ENCODE measurements at regions not wholly inside any gene's neighbourhood (a gene's known extent, or its start where the extent isn't known, plus 50 kb on each side); places are given as distances from the start of the nearest gene placed in this dataset.
A peak's percentile ranks its signal among the peaks of the same experiment; 100 is the strongest.

- no peak overlapping the region for H3K4me3 Mint-ChIP-seq
- no peaks in the 10 kb centered on the region for H3K27me3 Mint-ChIP-seq (ENCODE audit: low read depth)
- peaks cover 5% of the 10 kb centered on the region for H3K9me3 Mint-ChIP-seq
- peak overlapping the region in 1 of 3 experiments; percentile 87 for H3K27ac Mint-ChIP-seq
- H3K4me1 Mint-ChIP-seq = peaks cover 49% of the 10 kb centered on the region
- TF ChIP-seq CTCF (IDR thresholded peaks at IDR 0.05; ENCODE audit: unreplicated experiment in 3 of 3) = no peak
- no peaks in the 10 kb centered on the region for H3K36me3 Mint-ChIP-seq (ENCODE audit: low read depth)
Observed at GRCh38 chr5:82674671-82675070, 396.5 kb upstream of the RPS23 start.

- Mint-ChIP-seq H3K9me3 (peaks cover 5% of the 10 kb centered on the region), H3K4me3 (no peak overlapping the region), H3K27me3 (ENCODE audit: low read depth) (no peaks in the 10 kb centered on the region), H3K4me1 (peaks cover 41% of the 10 kb centered on the region), H3K27ac (peak overlapping the region; percentile 82 to 87 (median 85)), H3K36me3 (ENCODE audit: low read depth) (no peaks in the 10 kb centered on the region)
- no peak for TF ChIP-seq CTCF (IDR thresholded peaks at IDR 0.05; ENCODE audit: unreplicated experiment in 3 of 3)
Observed at GRCh38 chr5:82673057-82673809, 395.1 kb upstream of the RPS23 start.

GRCh38 chr5:82670692-82671091, 392.5 kb upstream of the RPS23 start:
- TF ChIP-seq CTCF (IDR thresholded peaks at IDR 0.05; ENCODE audit: unreplicated experiment in 3 of 3) = no peak
- Mint-ChIP-seq H3K27me3 (ENCODE audit: low read depth) (no peaks in the 10 kb centered on the region), H3K36me3 (ENCODE audit: low read depth) (no peaks in the 10 kb centered on the region), H3K27ac (peak overlapping the region; percentile 46 to 87 (median 80)), H3K4me3 (no peak overlapping the region), H3K4me1 (peaks cover 34% of the 10 kb centered on the region), H3K9me3 (peaks cover 5% of the 10 kb centered on the region)

GRCh38 chr5:82669720-82670119, 391.6 kb upstream of the RPS23 start:
- peak overlapping the region; percentile 33 to 87 (median 46) for H3K27ac Mint-ChIP-seq

GRCh38 chr5:82666312-82666711, 388.2 kb upstream of the RPS23 start:
- no peak for TF ChIP-seq CTCF (IDR thresholded peaks at IDR 0.05; ENCODE audit: unreplicated experiment in 3 of 3)
- H3K27ac Mint-ChIP-seq = peak overlapping the region in 1 of 3 experiments; percentile 35
- H3K9me3 Mint-ChIP-seq = no peaks in the 10 kb centered on the region
- H3K4me1 Mint-ChIP-seq = peaks cover 19% of the 10 kb centered on the region
- no peaks in the 10 kb centered on the region for H3K36me3 Mint-ChIP-seq (ENCODE audit: low read depth)
- no peaks in the 10 kb centered on the region for H3K27me3 Mint-ChIP-seq (ENCODE audit: low read depth)
- H3K4me3 Mint-ChIP-seq = no peak overlapping the region

More at GRCh38 chr5:82669720-82670119, 391.6 kb upstream of the RPS23 start:
- no peaks in the 10 kb centered on the region for H3K27me3 Mint-ChIP-seq (ENCODE audit: low read depth)
- no peaks in the 10 kb centered on the region for H3K36me3 Mint-ChIP-seq (ENCODE audit: low read depth)
- peaks cover 4% of the 10 kb centered on the region for H3K9me3 Mint-ChIP-seq
- no peak for TF ChIP-seq CTCF (IDR thresholded peaks at IDR 0.05; ENCODE audit: unreplicated experiment in 3 of 3)
- H3K4me3 Mint-ChIP-seq = no peak overlapping the region
- H3K4me1 Mint-ChIP-seq = peaks cover 38% of the 10 kb centered on the region

- no peaks in the 10 kb centered on the region for H3K36me3 Mint-ChIP-seq (ENCODE audit: low read depth)
- TF ChIP-seq CTCF (IDR thresholded peaks at IDR 0.05; ENCODE audit: unreplicated experiment in 3 of 3) = no peak
- peaks cover 8% of the 10 kb centered on the region for H3K4me1 Mint-ChIP-seq
- no peaks in the 10 kb centered on the region for H3K27me3 Mint-ChIP-seq (ENCODE audit: low read depth)
- H3K9me3 Mint-ChIP-seq = no peaks in the 10 kb centered on the region
- no peak overlapping the region for H3K4me3 Mint-ChIP-seq
- no peak overlapping the region for H3K27ac Mint-ChIP-seq
Observed at GRCh38 chr5:82664732-82665131, 386.6 kb upstream of the RPS23 start.

Data from nephron (organoid).